Neutrophil (primary cell): ENCODE measurements at regions not wholly inside any gene's neighbourhood (a gene's known extent, or its start where the extent isn't known, plus 50 kb on each side); places are given as distances from the start of the nearest gene placed in this dataset.

Experiments used
- H3K27ac ChIP-seq: fragments of 200-600 bp; sonication (generic); 2 replicates; pipeline ENCODE4 v1.5.1; 2016; ENCODE audit warnings: mild to moderate bottlenecking, moderate library complexity
- H3K27me3 ChIP-seq: fragments of 200-600 bp; sonication (generic); 2 replicates; pipeline ENCODE4 v1.6.0; 2016; ENCODE audit warnings: mild to moderate bottlenecking
- H3K36me3 ChIP-seq: fragments of 200-600 bp; sonication (generic); 2 replicates; pipeline ENCODE4 v1.5.1; 2017
- H3K4me1 ChIP-seq, 2 experiments: fragments of 200-600 bp in 1 of 2; sonication (generic) in 1 of 2; 1 replicate in 1 of 2; 2 replicates in 1 of 2; pipeline versions ENCODE4 v1.5.1 to v1.6.1; 2013 to 2016; ENCODE audit warnings: low read depth in 1 of 2, low read length in 1 of 2, mild to moderate bottlenecking in 1 of 2, moderate library complexity in 1 of 2; ENCODE audit not compliant: control insufficient read depth in 1 of 2, insufficient read depth in 1 of 2
- H3K4me3 ChIP-seq, 2 experiments: fragments of 200-600 bp in 1 of 2; sonication (generic) in 1 of 2; 1 replicate in 1 of 2; 2 replicates in 1 of 2; pipeline ENCODE4 v1.5.1; 2013 to 2016; ENCODE audit warnings: low read depth in 1 of 2, low read length in 1 of 2, mild to moderate bottlenecking in 1 of 2, moderate library complexity in 1 of 2
- H3K9me3 ChIP-seq: fragments of 200-600 bp; sonication (generic); 2 replicates; pipeline ENCODE4 v1.5.1; 2016
- TF ChIP-seq, protein P1 (sequence below): fragments of 200-600 bp; sonication (generic); IDR thresholded peaks from 2 replicates; pipeline ENCODE4 v1.5.1; 2016; ENCODE audit warnings: antibody characterized with exemption

DNA sequence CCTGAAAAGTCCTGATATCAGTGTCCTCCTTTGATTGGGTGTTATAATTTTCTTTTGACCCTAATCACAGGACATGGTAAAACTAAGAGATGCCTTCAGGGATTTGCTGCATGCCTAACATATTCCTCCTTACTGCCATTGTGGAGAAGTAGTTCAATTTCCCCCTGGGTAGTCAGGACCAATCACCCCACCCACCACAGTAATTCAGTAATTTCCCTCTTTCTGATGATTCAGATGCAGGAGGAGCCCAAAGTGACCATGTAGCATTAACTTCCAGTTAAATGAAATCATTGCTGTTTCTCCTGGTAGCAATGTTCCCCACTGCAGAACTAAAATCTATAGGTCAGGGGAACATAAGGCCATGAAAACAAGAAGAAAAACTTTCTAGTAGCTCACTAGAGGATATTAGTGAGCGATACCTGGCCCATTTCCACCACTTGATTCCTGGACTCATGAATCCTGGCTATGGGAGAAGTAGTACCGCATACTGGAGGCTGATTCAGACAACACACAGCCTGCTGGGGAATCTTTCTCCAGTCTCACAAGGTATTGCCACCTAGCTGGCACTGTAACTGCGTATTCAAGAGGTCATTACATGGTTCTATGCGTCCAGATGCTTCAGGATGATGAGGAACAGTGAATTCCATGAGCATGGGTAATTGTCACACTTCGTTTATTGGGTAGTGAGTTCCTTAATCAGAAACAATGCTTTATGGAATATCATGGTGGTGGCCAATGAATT, 561.2 kb downstream of the HAO1 start:
- H3K9me3 ChIP-seq: no peaks in the 10 kb centered on the region
- TF ChIP-seq, protein P1, sequence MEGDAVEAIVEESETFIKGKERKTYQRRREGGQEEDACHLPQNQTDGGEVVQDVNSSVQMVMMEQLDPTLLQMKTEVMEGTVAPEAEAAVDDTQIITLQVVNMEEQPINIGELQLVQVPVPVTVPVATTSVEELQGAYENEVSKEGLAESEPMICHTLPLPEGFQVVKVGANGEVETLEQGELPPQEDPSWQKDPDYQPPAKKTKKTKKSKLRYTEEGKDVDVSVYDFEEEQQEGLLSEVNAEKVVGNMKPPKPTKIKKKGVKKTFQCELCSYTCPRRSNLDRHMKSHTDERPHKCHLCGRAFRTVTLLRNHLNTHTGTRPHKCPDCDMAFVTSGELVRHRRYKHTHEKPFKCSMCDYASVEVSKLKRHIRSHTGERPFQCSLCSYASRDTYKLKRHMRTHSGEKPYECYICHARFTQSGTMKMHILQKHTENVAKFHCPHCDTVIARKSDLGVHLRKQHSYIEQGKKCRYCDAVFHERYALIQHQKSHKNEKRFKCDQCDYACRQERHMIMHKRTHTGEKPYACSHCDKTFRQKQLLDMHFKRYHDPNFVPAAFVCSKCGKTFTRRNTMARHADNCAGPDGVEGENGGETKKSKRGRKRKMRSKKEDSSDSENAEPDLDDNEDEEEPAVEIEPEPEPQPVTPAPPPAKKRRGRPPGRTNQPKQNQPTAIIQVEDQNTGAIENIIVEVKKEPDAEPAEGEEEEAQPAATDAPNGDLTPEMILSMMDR: no peak
- no peak overlapping the region for H3K4me3 ChIP-seq
- no peaks in the 10 kb centered on the region for H3K4me1 ChIP-seq
- no peaks in the 10 kb centered on the region for H3K27me3 ChIP-seq
- H3K27ac ChIP-seq: no peak overlapping the region
- H3K36me3 ChIP-seq: no peaks in the 10 kb centered on the region

DNA sequence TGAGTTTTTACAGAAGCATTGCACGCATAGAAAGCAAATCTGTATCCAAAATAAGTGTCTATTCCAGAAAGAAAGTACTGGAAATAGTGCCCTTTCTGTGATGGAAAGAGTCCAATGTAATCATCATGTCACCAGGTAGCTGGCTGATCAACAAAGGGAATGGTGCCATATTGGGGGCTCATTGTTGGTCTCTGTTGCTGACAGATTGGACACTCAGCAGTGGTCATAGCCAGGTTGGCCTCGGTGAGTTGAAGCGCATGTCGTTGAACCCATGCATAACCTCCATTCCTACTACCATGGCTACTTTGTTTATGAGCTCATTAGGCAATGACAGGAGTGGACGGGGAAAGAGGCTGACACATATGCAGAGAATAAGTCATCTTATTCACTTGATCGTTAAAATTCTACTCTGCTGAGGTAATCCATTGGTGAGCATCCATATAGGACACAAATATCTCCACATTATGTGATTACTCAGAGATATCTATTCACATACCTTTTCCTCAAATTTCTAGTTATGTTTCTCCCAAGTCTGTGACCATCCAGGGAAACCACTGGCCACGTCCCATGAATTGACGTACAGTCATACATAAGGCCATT, 560.5 kb downstream of the HAO1 start:
- no peaks in the 10 kb centered on the region for H3K4me1 ChIP-seq
- H3K4me3 ChIP-seq: no peak overlapping the region
- TF ChIP-seq, protein P1: no peak
- H3K9me3 ChIP-seq: no peaks in the 10 kb centered on the region
- H3K27ac ChIP-seq: no peak overlapping the region
- H3K27me3 ChIP-seq: no peaks in the 10 kb centered on the region
- H3K36me3 ChIP-seq: no peaks in the 10 kb centered on the region

DNA sequence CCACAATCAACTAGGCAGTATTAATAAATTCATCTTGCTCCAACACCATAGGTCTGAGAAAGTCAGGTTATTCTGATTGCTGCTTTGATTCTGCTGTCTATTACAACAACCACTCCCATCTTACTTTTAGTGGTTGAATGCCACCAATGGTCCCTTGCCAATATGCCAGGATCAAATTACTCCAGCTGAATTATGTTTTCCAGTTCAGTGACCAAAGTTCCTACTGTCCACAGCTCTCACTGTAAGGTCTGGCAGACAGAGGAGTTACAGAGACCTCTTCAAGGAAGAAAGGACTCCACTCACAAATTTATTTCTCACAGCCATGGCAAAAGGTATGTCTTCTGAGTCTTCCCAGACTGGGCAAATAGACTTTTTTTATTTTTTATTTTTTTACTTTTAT, 557.0 kb downstream of the HAO1 start:
- TF ChIP-seq, protein P1: no peak
- Histone ChIP-seq H3K36me3 (no peaks in the 10 kb centered on the region), H3K4me3 (no peak overlapping the region), H3K4me1 (no peaks in the 10 kb centered on the region), H3K9me3 (no peaks in the 10 kb centered on the region), H3K27me3 (no peaks in the 10 kb centered on the region), H3K27ac (no peak overlapping the region)

DNA sequence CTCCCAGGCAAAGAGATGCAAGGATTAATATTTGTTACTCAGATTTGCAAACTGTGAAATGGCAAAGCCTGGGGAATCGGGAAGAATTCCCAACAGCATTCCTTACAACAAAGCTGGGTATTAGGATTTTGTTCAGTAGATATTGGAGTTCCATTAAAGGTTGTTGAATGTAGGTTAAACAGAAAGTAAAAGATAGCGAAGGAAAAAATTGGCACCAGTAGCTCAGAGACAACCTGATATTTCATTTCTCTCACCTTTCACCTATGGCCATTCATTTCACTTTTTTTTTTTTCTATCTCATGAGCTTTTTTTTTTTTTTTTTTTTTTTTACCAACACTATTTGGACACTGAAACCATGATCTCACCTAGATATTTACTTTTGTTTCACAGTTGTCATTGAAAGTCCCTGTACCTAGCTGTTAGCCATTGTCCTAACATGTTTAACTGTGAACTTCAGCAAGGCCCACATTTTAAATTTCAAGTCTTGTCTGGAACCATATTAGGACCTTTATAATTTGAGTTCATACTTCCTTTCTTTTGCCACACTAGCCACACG, 552.5 kb downstream of the HAO1 start:
- TF ChIP-seq, protein P1: no peak
- H3K27me3 ChIP-seq: no peaks in the 10 kb centered on the region
- H3K4me1 ChIP-seq: no peaks in the 10 kb centered on the region
- no peaks in the 10 kb centered on the region for H3K9me3 ChIP-seq
- H3K36me3 ChIP-seq: no peaks in the 10 kb centered on the region
- H3K27ac ChIP-seq: no peak overlapping the region
- no peak overlapping the region for H3K4me3 ChIP-seq

DNA sequence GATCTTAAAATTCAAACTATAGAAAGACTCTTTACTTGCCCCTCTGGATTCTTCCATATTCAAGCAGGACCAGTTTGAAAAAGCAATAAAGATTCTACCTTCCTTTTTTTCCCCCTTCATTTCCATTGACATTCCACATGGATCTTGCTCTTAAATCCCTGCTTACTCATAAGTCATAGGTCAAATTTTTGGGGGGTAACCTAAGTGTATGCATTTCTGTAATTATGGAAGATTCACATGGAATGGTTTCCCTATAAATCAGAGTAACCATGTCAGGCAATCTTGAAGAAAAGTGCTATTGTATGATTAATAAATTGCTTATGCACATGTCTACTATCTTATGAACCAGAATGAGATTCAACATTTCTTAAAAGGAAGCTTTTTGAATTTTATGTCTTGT, 551.0 kb downstream of the HAO1 start:
- no peaks in the 10 kb centered on the region for H3K36me3 ChIP-seq
- H3K4me1 ChIP-seq: no peaks in the 10 kb centered on the region
- H3K4me3 ChIP-seq: no peak overlapping the region
- no peaks in the 10 kb centered on the region for H3K9me3 ChIP-seq
- TF ChIP-seq, protein P1: no peak
- no peak overlapping the region for H3K27ac ChIP-seq
- H3K27me3 ChIP-seq: no peaks in the 10 kb centered on the region
